SU-DHL-6 (cell line): ENCODE measurements at regions not wholly inside any gene's neighbourhood (a gene's known extent, or its start where the extent isn't known, plus 50 kb on each side); places are given as distances from the start of the nearest gene placed in this dataset.

ENCODE experiments used
- EZH2phosphoT487 ChIP-seq: fragments of 200-600 bp; sonication (generic), shearing (Covaris generic); conservative IDR thresholded peaks from 2 replicates; pipeline ENCODE4 v1.6.1; 2018; ENCODE audit warnings: mild to moderate bottlenecking, antibody characterized with exemption, low read length, moderate library complexity, mixed read lengths
- TF ChIP-seq, protein P1 (sequence below): fragments of 200-600 bp; sonication (generic); IDR thresholded peaks from one replicate; pipeline ENCODE4 v1.5.1; 2017; ENCODE audit warnings: antibody characterized with exemption, mild to moderate bottlenecking, low read length, moderate library complexity; ENCODE audit not compliant: insufficient read depth, poor library complexity, severe bottlenecking

DNA sequence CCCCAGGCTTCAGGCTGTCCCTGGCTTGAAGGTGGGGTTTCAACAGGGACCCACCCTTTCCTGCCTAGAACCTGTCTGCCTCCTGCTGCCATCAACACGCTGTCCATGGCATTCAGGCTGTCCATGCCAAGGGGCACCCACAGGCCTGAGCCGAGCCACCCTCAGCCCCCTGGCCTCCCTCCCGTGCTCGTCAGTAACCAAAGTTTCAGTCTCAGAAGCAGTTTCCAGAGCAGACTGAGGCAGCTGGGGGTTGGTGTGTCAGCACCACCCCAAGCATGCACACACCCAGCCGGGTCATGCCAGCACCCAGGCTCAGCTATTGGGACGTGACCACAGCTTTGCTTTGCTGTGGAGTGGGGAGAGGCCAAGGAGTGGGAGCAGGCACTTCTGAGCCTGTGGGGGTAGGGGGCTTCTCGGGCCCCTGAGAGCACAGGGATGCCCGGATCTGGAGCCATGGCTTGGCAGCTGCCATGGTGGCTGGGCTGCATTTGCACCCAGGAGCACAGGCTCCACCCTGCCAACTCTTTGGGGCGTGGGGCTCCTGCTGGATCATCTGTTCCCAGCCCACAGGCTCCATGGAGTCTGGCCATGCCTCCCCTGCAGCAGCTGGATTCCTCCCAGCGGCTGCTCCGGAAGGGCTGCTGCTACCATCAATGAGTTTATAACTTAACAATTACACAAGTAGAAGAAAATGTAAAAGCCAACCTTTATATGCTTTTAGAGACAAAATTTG is 314.5 kb upstream of the SEMA3C start:
- TF ChIP-seq, protein P1, sequence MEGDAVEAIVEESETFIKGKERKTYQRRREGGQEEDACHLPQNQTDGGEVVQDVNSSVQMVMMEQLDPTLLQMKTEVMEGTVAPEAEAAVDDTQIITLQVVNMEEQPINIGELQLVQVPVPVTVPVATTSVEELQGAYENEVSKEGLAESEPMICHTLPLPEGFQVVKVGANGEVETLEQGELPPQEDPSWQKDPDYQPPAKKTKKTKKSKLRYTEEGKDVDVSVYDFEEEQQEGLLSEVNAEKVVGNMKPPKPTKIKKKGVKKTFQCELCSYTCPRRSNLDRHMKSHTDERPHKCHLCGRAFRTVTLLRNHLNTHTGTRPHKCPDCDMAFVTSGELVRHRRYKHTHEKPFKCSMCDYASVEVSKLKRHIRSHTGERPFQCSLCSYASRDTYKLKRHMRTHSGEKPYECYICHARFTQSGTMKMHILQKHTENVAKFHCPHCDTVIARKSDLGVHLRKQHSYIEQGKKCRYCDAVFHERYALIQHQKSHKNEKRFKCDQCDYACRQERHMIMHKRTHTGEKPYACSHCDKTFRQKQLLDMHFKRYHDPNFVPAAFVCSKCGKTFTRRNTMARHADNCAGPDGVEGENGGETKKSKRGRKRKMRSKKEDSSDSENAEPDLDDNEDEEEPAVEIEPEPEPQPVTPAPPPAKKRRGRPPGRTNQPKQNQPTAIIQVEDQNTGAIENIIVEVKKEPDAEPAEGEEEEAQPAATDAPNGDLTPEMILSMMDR, result no peak
- TF ChIP-seq EZH2phosphoT487, result no peak
